CD14-positive monocyte (primary cell): ENCODE measurements at regions not wholly inside any gene's neighbourhood (a gene's known extent, or its start where the extent isn't known, plus 50 kb on each side); places are given as distances from the start of the nearest gene placed in this dataset.
A peak's percentile ranks its signal among the peaks of the same experiment; 100 is the strongest.

Experiments
- DNase-seq, 3 donors: peaks; one replicate each; pipeline ENCODE4 v3.0.0-alpha.2; 2011 to 2022
- H2AFZ ChIP-seq: 2 replicates; pipeline ENCODE4 v1.6.0; 2012; ENCODE audit warnings: mild to moderate bottlenecking, low read depth, low read length, inconsistent platforms; ENCODE audit not compliant: insufficient read depth, poor library complexity, severe bottlenecking
- H3K27ac ChIP-seq, 2 donors: 1 replicate in 1 of 2; 2 replicates in 1 of 2; pipeline ENCODE4 v1.5.1; 2012 to 2013; ENCODE audit warnings: low read length in 2 of 2, control low read depth in 1 of 2, inconsistent platforms in 1 of 2, low read depth in 1 of 2, mild to moderate bottlenecking in 1 of 2
- H3K27me3 ChIP-seq, 2 donors: one replicate each; pipeline versions ENCODE4 v1.6.0 to v1.6.1; 2011 to 2013; ENCODE audit warnings: low read length in 2 of 2; ENCODE audit not compliant: control insufficient read depth in 2 of 2, insufficient read depth in 2 of 2
- H3K36me3 ChIP-seq, 2 donors: replicated peaks in 1 of 2; 1 replicate in 1 of 2; 2 replicates in 1 of 2; pipeline versions ENCODE4 v1.5.1 to v1.6.1; 2012 to 2013; ENCODE audit warnings: low read length in 2 of 2, control low read depth in 1 of 2, inconsistent platforms in 1 of 2, mild to moderate bottlenecking in 1 of 2; ENCODE audit not compliant: insufficient read depth in 2 of 2, control insufficient read depth in 1 of 2
- H3K4me1 ChIP-seq, 2 donors: 1 replicate in 1 of 2; 2 replicates in 1 of 2; pipeline versions ENCODE4 v1.5.1 to v1.6.1; 2012 to 2013; ENCODE audit warnings: low read length in 2 of 2, control low read depth in 1 of 2, inconsistent platforms in 1 of 2, mild to moderate bottlenecking in 1 of 2, moderate library complexity in 1 of 2; ENCODE audit not compliant: insufficient read depth in 2 of 2, control insufficient read depth in 1 of 2
- H3K4me2 ChIP-seq: replicated peaks from 2 replicates; pipeline ENCODE3; 2012; ENCODE audit warnings: low read length, moderate library complexity, mild to moderate bottlenecking; ENCODE audit not compliant: poor library complexity, severe bottlenecking; ENCODE audit errors: extremely low read depth
- H3K4me3 ChIP-seq, 3 experiments: fragments of 200-600 bp in 1 of 3; sonication (generic) in 1 of 3; replicated peaks in 1 of 3; 1 replicate in 2 of 3; 2 replicates in 1 of 3; pipeline ENCODE4 v1.5.1; 2011 to 2013; ENCODE audit warnings: low read length in 3 of 3, mild to moderate bottlenecking in 3 of 3, control low read depth in 2 of 3, low read depth in 2 of 3, inconsistent platforms in 1 of 3, moderate library complexity in 1 of 3
- H3K79me2 ChIP-seq: 2 replicates; pipeline ENCODE4 v1.6.0; 2012; ENCODE audit warnings: mild to moderate bottlenecking, control low read depth, inconsistent platforms, low read length, moderate library complexity; ENCODE audit not compliant: insufficient read depth
- H3K9ac ChIP-seq: 2 replicates; pipeline ENCODE4 v1.6.0; 2017; ENCODE audit warnings: low read length, mild to moderate bottlenecking; ENCODE audit not compliant: insufficient read depth, poor library complexity, severe bottlenecking
- H3K9me3 ChIP-seq, 2 donors: replicated peaks in 1 of 2; 1 replicate in 1 of 2; 2 replicates in 1 of 2; pipeline versions ENCODE4 v1.5.1 to v1.6.1; 2012 to 2013; ENCODE audit warnings: low read length in 2 of 2, control low read depth in 1 of 2; ENCODE audit not compliant: control insufficient read depth in 1 of 2, insufficient read depth in 1 of 2
- H4K20me1 ChIP-seq: 2 replicates; pipeline ENCODE4 v1.6.0; 2012; ENCODE audit warnings: mild to moderate bottlenecking, low read length, control low read depth, moderate library complexity; ENCODE audit not compliant: insufficient read depth
- H3K27ac Mint-ChIP-seq, 7 donors: one replicate each; pipeline ENCODE4 v1.8.0; 2020; ENCODE audit warnings: mild to moderate bottlenecking in 7 of 7, mixed read lengths in 7 of 7, moderate library complexity in 6 of 7, inconsistent platforms in 2 of 7
- H3K27me3 Mint-ChIP-seq, 3 donors: one replicate each; pipeline ENCODE4 v1.8.0; 2021 to 2022; ENCODE audit warnings: low read depth in 3 of 3, mild to moderate bottlenecking in 3 of 3, mixed read lengths in 3 of 3, moderate library complexity in 3 of 3, inconsistent platforms in 1 of 3
- H3K36me3 Mint-ChIP-seq, 2 donors: one replicate each; pipeline ENCODE4 v1.8.0; 2020; ENCODE audit warnings: mixed read lengths in 2 of 2, inconsistent platforms in 1 of 2, mild to moderate bottlenecking in 1 of 2
- H3K4me1 Mint-ChIP-seq: one replicate; pipeline ENCODE4 v1.8.0; 2020; ENCODE audit warnings: mild to moderate bottlenecking, mixed read lengths
- H3K4me3 Mint-ChIP-seq, 2 donors: one replicate each; pipeline ENCODE4 v1.8.0; 2020; ENCODE audit warnings: mild to moderate bottlenecking in 2 of 2, mixed read lengths in 2 of 2, moderate library complexity in 1 of 2
- H3K9me3 Mint-ChIP-seq, 7 donors: one replicate each; pipeline ENCODE4 v1.8.0; 2020 to 2022; ENCODE audit warnings: mixed read lengths in 7 of 7, mild to moderate bottlenecking in 6 of 7, moderate library complexity in 6 of 7, inconsistent platforms in 2 of 7
- WGBS: methylation state at CpG from one replicate; pipeline ENCODE4 v1.1.5; 2013; ENCODE audit warnings: missing lambda C conversion rate; ENCODE audit not compliant: insufficient coverage; 5-methylcytosine and 5-hydroxymethylcytosine counted together
- intact Hi-C, 2 donors: fragments of 100-400 bp; cut with micrococcal nuclease; formaldehyde crosslinking; loops; one replicate each; pipeline versions ENCODE4 v1.15.0 to v1.15.1; 2023
- TF ChIP-seq, protein P1 (sequence below): fragments of 200-600 bp; IDR thresholded peaks from one replicate; pipeline ENCODE4 v1.8.0; 2022; ENCODE audit warnings: antibody characterized with exemption, mild to moderate bottlenecking

GRCh38 chr17:70271200-70271599, 101.9 kb downstream of the KCNJ2 start:
- Histone ChIP-seq H3K9me3 (peaks cover 9 to 10% of the 10 kb centered on the region in 2 donors), H3K4me2 (no peak overlapping the region), H3K36me3 (no peaks in the 10 kb centered on the region), H3K27me3 (no peaks in the 10 kb centered on the region), H3K4me3 (no peak overlapping the region), H3K79me2 (no peaks in the 10 kb centered on the region), H4K20me1 (no peaks in the 10 kb centered on the region), H3K9ac (no peak overlapping the region), H2AFZ (no peak overlapping the region), H3K4me1 (no peaks in the 10 kb centered on the region), H3K27ac (no peak overlapping the region)
- DNase-seq, result no peak
- 80% methylated on average over 1 of the region's 3 CpGs for WGBS
- Mint-ChIP-seq H3K4me1 (peaks cover under 1% of the 10 kb centered on the region), H3K27me3 (peaks cover 0 to 2% (median 0%) of the 10 kb centered on the region in 3 donors), H3K4me3 (no peak overlapping the region), H3K27ac (no peak overlapping the region), H3K9me3 (peaks cover 4 to 12% (median 6%) of the 10 kb centered on the region in 7 donors), H3K36me3 (no peaks in the 10 kb centered on the region)
- TF ChIP-seq, protein P1, sequence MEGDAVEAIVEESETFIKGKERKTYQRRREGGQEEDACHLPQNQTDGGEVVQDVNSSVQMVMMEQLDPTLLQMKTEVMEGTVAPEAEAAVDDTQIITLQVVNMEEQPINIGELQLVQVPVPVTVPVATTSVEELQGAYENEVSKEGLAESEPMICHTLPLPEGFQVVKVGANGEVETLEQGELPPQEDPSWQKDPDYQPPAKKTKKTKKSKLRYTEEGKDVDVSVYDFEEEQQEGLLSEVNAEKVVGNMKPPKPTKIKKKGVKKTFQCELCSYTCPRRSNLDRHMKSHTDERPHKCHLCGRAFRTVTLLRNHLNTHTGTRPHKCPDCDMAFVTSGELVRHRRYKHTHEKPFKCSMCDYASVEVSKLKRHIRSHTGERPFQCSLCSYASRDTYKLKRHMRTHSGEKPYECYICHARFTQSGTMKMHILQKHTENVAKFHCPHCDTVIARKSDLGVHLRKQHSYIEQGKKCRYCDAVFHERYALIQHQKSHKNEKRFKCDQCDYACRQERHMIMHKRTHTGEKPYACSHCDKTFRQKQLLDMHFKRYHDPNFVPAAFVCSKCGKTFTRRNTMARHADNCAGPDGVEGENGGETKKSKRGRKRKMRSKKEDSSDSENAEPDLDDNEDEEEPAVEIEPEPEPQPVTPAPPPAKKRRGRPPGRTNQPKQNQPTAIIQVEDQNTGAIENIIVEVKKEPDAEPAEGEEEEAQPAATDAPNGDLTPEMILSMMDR, result no peak
- intact Hi-C loops, result no loop called here

DNA sequence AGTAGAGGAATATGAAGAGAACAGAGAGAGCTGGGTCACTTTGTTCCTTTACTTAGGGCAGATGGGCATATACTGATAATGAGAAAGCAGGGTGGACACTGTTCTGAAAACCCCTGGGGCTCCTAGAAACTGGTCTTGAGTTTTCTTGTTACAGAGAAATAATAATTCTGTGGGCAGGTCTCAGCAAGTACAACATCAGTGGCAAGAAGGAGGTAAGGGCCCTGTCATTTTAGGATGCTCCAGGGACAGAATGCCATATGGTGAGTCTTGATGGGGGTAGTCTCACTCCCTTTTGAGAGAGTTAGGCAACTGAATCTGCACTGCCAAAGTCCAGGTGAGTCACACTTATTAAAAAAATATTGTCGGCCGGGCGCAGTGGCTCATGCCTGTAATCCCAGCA, 102.3 kb downstream of the KCNJ2 start:
- no peak overlapping the region for H3K4me3 Mint-ChIP-seq
- no peak overlapping the region for H3K4me3 ChIP-seq
- no peaks in the 10 kb centered on the region for H4K20me1 ChIP-seq
- no peaks in the 10 kb centered on the region for H3K4me1 ChIP-seq
- TF ChIP-seq, protein P1, result no peak
- H3K27ac ChIP-seq, result no peak overlapping the region
- DNase-seq, result no peak
- no CpG with 5 or more reads among the region's 3 CpGs for WGBS
- no peaks in the 10 kb centered on the region for H3K27me3 ChIP-seq
- H3K27me3 Mint-ChIP-seq, result peaks cover 0 to 2% (median 0%) of the 10 kb centered on the region in 3 donors
- H3K9me3 ChIP-seq, result peaks cover 9 to 10% of the 10 kb centered on the region in 2 donors
- H3K4me1 Mint-ChIP-seq, result no peaks in the 10 kb centered on the region
- intact Hi-C loops, result no loop called here
- no peaks in the 10 kb centered on the region for H3K36me3 ChIP-seq
- H3K9me3 Mint-ChIP-seq, result peaks cover 4 to 12% (median 6%) of the 10 kb centered on the region in 7 donors
- H3K79me2 ChIP-seq, result no peaks in the 10 kb centered on the region
- H3K4me2 ChIP-seq, result no peak overlapping the region
- H3K36me3 Mint-ChIP-seq, result no peaks in the 10 kb centered on the region
- peak overlapping the region in 1 of 7 donors; percentile 19 for H3K27ac Mint-ChIP-seq
- no peak overlapping the region for H3K9ac ChIP-seq
- no peak overlapping the region for H2AFZ ChIP-seq
